ENCODE measurements at regions not wholly inside any gene's neighbourhood (a gene's known extent, or its start where the extent isn't known, plus 50 kb on each side); places are given as distances from the start of the nearest gene placed in this dataset.

DNA sequence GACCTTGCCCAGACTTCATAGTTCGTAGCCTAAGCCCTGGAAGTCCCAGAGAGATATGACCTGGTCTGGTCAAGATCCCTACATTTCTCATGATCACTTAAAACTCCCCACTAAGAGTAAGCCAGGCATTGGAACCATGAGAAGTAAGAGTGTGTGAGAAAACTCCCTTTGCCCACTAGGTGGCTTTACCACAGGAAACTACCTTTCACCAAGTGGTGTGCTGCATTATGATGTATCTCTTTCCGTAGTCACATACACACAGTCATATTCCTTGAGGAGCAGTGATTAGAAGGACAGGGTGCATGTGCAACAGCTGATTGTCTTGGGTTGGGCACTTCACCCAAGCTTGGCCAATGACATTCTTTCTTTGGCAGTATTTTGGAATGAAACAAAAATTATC is 639.3 kb downstream of the KCNJ2 start:
- no peaks in the 10 kb centered on the region for H3K9me3 ChIP-seq (ENCODE audit: control insufficient read depth, insufficient read depth, low read length)
- no peaks in the 10 kb centered on the region for H3K27me3 ChIP-seq (ENCODE audit: control insufficient read depth, insufficient read depth, low read length)
- H3K4me3 ChIP-seq (ENCODE audit: low read depth, low read length) = no peak overlapping the region
- DNase-seq (ENCODE audit: low read depth, low spot score) = no peak
- TF ChIP-seq, protein P1, sequence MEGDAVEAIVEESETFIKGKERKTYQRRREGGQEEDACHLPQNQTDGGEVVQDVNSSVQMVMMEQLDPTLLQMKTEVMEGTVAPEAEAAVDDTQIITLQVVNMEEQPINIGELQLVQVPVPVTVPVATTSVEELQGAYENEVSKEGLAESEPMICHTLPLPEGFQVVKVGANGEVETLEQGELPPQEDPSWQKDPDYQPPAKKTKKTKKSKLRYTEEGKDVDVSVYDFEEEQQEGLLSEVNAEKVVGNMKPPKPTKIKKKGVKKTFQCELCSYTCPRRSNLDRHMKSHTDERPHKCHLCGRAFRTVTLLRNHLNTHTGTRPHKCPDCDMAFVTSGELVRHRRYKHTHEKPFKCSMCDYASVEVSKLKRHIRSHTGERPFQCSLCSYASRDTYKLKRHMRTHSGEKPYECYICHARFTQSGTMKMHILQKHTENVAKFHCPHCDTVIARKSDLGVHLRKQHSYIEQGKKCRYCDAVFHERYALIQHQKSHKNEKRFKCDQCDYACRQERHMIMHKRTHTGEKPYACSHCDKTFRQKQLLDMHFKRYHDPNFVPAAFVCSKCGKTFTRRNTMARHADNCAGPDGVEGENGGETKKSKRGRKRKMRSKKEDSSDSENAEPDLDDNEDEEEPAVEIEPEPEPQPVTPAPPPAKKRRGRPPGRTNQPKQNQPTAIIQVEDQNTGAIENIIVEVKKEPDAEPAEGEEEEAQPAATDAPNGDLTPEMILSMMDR (IDR thresholded peaks at IDR 0.05; ENCODE audit: low read depth, low read length) = no peak
- ChIA-PET CTCF (interaction anchor here (0.6 kb wide), 1 partner anchor 310 kb away, joined by 3 read pairs; no protein-coding TSS in a partner anchor), POLR2A (no interaction called here)
- no peak overlapping the region for H3K27ac ChIP-seq (ENCODE audit: low read depth, low read length)

DNA sequence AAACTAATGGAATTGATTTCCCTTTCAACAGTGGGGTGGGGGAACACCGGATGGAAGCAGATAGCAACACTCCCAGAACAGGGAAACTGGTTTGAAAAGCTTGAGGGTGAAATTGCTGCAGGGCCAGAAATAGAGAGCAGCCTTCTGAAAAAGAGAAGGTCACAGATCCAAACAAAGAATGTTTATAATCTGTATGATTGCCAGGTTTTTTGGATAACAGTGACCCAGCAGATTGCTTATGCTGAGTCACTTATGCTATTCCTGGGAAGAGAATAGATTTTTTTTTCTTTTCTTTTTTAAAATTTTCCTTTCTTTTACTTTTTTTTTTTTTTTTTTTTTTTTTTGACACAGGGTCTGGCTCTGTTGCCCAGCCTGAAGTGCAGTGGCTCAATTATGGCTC is 641.3 kb downstream of the KCNJ2 start:
- DNase-seq (ENCODE audit: low read depth, low spot score) = peak; percentile 32
- Histone ChIP-seq H3K9me3 (ENCODE audit: control insufficient read depth, insufficient read depth, low read length) (no peaks in the 10 kb centered on the region), H3K4me3 (ENCODE audit: low read depth, low read length) (no peak overlapping the region), H3K27ac (ENCODE audit: low read depth, low read length) (no peak overlapping the region), H3K27me3 (ENCODE audit: control insufficient read depth, insufficient read depth, low read length) (no peaks in the 10 kb centered on the region)
- ChIA-PET CTCF (interaction anchor here (1.0 kb wide), 1 partner anchor 43 kb away, joined by 3 read pairs; no protein-coding TSS in a partner anchor), POLR2A (no interaction called here)
- TF ChIP-seq, protein P1 (IDR thresholded peaks at IDR 0.05; ENCODE audit: low read depth, low read length) = no peak

DNA sequence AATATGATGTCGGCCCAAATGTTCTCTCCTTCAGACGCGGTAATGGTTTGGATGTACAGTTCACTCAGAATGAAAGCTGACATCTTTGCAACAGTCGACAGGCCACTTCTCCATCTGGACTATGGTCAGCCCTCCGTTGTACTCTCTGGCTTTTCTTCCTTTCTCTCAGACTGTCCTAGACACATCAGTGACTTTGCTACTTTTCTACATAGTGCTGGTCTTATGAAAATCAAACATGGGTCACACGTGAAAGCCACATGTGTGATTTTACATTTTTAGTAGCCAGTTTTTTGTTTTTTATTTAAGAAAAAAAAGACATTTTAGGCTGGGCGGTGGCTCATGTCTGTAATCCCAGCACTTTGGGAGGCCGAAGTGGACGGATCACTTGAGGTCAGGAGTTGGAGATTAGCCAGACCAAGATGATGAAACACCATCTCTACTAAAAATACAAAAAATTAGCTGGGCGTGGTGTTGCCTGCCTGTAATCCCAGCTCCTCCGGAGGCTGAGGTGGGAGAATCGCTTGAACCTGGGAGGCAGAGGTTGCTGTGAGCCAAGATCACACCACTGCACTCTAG is 644.1 kb downstream of the KCNJ2 start:
- DNase-seq (ENCODE audit: low read depth, low spot score) = no peak
- no peak overlapping the region for H3K27ac ChIP-seq (ENCODE audit: low read depth, low read length)
- TF ChIP-seq, protein P1 (IDR thresholded peaks at IDR 0.05; ENCODE audit: low read depth, low read length) = no peak
- no peaks in the 10 kb centered on the region for H3K27me3 ChIP-seq (ENCODE audit: control insufficient read depth, insufficient read depth, low read length)
- H3K9me3 ChIP-seq (ENCODE audit: control insufficient read depth, insufficient read depth, low read length) = no peaks in the 10 kb centered on the region
- ChIA-PET CTCF (no interaction called here), POLR2A (no interaction called here)
- no peak overlapping the region for H3K4me3 ChIP-seq (ENCODE audit: low read depth, low read length)

DNA sequence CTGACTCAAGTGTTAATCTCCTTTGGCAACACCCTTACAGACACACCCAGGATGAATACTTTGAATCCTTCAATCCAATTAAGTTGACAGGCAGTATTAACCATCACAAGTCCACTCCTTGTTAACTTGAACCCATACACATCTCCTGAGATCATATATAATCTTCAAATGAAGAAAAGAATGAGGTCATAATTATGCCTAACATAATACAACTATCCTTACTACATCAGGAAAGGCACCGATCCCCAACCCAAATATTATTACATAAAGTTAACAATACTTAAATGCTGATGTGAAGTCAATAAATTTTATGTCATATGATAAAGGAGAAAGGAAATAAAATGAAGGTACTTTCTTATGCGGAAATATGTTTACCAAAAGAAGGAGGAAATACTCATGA is 649.9 kb downstream of the KCNJ2 start:
- Histone ChIP-seq H3K27me3 (ENCODE audit: control insufficient read depth, insufficient read depth, low read length) (no peaks in the 10 kb centered on the region), H3K9me3 (ENCODE audit: control insufficient read depth, insufficient read depth, low read length) (no peaks in the 10 kb centered on the region), H3K4me3 (ENCODE audit: low read depth, low read length) (no peak overlapping the region), H3K27ac (ENCODE audit: low read depth, low read length) (no peak overlapping the region)
- TF ChIP-seq, protein P1 (IDR thresholded peaks at IDR 0.05; ENCODE audit: low read depth, low read length) = no peak
- ChIA-PET POLR2A (no interaction called here), CTCF (no interaction called here)
- no peak for DNase-seq (ENCODE audit: low read depth, low spot score)

DNA sequence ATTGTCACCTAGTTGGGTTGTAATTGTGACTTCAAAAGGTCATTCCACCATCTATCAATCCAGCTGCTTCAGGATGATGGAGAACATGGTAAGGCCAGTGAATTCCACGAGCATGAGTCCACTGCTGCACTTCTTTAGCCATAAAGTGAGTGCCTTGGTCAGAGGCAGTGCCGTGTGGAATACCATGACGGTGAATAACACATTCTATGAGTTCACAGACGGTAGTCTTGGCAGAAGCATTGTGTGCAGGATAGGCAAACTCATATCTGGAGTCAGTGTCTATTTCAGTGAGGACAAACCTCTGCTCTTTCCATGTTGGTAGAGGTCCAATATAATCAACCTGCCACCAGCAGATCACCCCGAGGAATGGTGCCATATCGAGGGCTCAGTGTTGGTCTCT is 650.9 kb downstream of the KCNJ2 start:
- POLR2A ChIA-PET = no interaction called here
- no peak for DNase-seq (ENCODE audit: low read depth, low spot score)
- CTCF ChIA-PET = no interaction called here
- H3K9me3 ChIP-seq (ENCODE audit: control insufficient read depth, insufficient read depth, low read length) = no peaks in the 10 kb centered on the region
- TF ChIP-seq, protein P1 (IDR thresholded peaks at IDR 0.05; ENCODE audit: low read depth, low read length) = no peak
- no peak overlapping the region for H3K27ac ChIP-seq (ENCODE audit: low read depth, low read length)
- H3K4me3 ChIP-seq (ENCODE audit: low read depth, low read length) = no peak overlapping the region
- no peaks in the 10 kb centered on the region for H3K27me3 ChIP-seq (ENCODE audit: control insufficient read depth, insufficient read depth, low read length)

All from AG04450 (cell line).